ENCODE measurements at regions not wholly inside any gene's neighbourhood (a gene's known extent, or its start where the extent isn't known, plus 50 kb on each side); places are given as distances from the start of the nearest gene placed in this dataset.
"Not testable (repeated sequence)": the region's sequence is repeated elsewhere in the genome, so short reads cannot be mapped to it uniquely, and the experiment has no call there.

DNA sequence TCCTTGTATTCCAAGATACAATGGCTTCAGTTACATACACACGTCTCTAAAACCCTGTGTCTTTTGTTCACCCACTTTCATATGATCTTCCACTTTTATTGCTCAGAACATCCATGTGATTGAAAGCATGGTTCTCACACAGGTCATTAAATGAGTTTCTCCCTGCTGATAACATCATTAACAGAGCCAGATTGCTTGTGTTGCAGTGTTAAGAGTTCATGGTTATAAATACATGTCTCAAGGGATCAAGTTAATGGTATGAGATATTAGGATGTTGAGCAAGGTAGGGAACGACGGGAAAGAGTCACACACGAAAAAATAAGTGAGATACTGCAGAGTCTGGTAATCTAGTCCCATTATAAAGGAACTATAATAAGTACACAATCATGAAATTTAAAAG lies 861.5 kb downstream of the SORCS1 start:
- Histone ChIP-seq H3K4me3 (ENCODE audit: low read length) (no peak overlapping the region), H3K4me1 (ENCODE audit: insufficient read depth, low read length) (peaks cover 6% of the 10 kb centered on the region), H3K9me3 (ENCODE audit: low read length) (no peaks in the 10 kb centered on the region), H3K27me3 (ENCODE audit: insufficient read depth, low read length) (no peaks in the 10 kb centered on the region), H2AFZ (ENCODE audit: low read depth, low read length) (no peak overlapping the region), H3K36me3 (ENCODE audit: insufficient read depth, low read length) (no peaks in the 10 kb centered on the region)

DNA sequence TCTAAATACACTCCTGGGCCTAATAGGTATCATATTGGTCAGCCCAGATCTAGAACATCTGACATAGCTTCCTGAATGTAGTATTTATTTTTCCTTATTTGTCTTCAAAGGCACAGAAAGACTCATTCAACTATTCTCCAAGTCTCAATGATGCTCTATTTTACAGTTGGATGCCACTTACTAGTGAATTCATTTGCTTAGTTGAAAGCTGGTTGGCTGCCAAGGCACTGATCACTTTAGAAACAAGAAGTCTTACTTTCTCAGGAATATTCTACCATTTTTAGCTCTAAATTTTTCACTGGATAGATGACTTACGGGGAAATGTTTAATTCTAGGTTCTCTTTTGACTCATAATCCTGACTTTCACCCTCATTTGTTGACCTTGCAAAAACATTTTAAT lies 863.4 kb downstream of the SORCS1 start:
- Histone ChIP-seq H3K27me3 (ENCODE audit: insufficient read depth, low read length) (no peaks in the 10 kb centered on the region), H2AFZ (ENCODE audit: low read depth, low read length) (no peak overlapping the region), H3K4me1 (ENCODE audit: insufficient read depth, low read length) (no peaks in the 10 kb centered on the region), H3K9me3 (ENCODE audit: low read length) (no peaks in the 10 kb centered on the region), H3K36me3 (ENCODE audit: insufficient read depth, low read length) (no peaks in the 10 kb centered on the region), H3K4me3 (ENCODE audit: low read length) (no peak overlapping the region)

DNA sequence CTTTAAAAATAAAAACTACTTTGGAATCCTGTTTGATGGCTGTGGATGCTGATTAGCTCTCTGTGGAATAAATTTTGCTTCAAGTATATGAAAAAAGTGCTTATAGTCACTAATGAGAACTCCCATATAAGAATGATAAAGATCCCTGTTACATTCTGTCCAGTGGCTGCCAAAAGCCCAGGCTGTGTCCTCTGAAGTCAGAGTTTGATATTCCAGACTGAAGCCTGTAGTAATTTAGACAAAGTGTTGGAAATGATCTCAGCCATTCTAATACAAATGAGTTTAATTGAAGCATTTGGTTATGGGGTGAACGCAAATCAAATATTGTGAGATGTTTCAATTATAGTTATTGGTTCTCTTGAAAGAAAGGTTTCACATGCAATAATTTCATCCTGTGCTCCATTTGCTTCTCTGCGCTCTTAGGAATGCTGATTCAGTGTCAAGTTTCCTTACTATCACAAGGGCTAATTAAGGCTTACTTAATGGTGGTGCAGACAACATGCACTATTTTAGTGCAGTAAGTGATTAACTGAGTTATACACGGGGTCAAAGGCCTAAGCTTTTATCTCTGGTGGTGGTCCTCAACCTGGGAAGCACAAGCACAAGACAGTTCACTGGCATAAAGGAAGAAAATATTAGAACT lies 867.6 kb downstream of the SORCS1 start:
- no peaks in the 10 kb centered on the region for H3K27me3 ChIP-seq (ENCODE audit: insufficient read depth, low read length)
- H3K4me3 ChIP-seq (ENCODE audit: low read length) = no peak overlapping the region
- no peak overlapping the region for H2AFZ ChIP-seq (ENCODE audit: low read depth, low read length)
- no peaks in the 10 kb centered on the region for H3K4me1 ChIP-seq (ENCODE audit: insufficient read depth, low read length)
- no peaks in the 10 kb centered on the region for H3K9me3 ChIP-seq (ENCODE audit: low read length)
- no peaks in the 10 kb centered on the region for H3K36me3 ChIP-seq (ENCODE audit: insufficient read depth, low read length)

DNA sequence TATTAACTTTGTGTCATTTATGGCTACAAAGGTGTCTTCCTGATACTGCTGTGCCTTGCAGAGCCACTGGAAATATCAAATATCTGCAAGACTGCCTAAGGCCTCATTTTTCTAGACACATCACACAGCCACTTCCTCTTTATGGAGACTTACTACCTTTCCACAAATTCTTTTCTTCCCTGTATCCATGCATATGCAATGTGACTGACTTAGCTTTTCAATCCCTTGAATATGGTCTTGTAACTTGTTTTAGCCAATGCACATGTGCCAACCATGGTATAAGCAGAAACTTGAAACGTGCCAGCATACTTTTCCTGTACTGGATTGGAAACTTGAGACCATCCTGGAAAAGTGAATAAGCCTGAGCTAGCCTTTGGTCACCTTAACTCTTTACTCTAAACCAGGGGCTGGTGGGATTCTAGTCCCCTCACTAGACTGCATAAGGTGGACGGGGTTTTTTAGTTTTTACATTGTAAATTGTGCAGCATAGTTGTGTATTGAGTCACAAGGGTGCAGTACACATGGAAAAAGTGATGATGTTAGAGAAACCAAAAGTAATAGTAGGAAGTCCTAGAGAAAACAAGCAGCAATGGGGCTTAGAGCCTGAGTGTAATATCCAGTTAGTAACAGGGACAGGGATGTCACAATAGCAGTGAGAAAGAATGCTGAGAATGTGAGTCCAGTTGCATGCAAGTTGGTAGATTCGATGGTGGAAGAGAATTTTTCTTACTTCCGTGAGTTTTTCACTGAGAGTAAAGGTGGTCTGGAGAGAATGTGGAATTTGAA lies 879.5 kb downstream of the SORCS1 start:
- Histone ChIP-seq H3K9me3 (ENCODE audit: low read length) (no peaks in the 10 kb centered on the region), H3K27me3 (ENCODE audit: insufficient read depth, low read length) (no peaks in the 10 kb centered on the region), H3K4me3 (ENCODE audit: low read length) (no peak overlapping the region), H3K4me1 (ENCODE audit: insufficient read depth, low read length) (peaks cover 12% of the 10 kb centered on the region), H2AFZ (ENCODE audit: low read depth, low read length) (no peak overlapping the region), H3K36me3 (ENCODE audit: insufficient read depth, low read length) (no peaks in the 10 kb centered on the region)

DNA sequence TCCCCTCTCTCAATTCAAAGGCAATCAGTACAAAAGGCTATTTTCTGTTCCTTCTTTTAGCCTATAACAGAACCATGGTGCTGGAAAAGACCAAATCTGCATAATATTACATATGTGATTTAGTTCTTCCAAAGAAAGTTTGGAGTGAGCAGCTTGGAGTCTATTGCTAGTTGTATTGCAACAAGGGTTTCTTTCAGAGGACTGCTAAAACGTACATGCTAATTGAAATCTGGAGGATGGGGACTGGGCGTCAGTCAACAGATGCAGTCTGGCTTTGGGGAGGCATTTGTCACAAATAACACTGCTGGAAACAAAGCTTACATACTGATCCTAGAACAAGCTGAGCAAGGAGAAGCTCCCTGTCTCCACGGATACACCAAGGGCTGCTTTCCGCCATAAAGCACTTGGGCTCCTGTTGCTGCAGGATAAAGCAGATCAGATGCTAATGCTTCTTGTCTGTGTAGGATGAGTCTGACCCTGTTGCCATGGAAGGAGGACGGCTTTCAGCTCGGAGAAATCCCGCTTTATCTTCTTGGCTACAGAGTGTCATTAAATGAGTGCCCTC lies 883.5 kb downstream of the SORCS1 start:
- Histone ChIP-seq H2AFZ (ENCODE audit: low read depth, low read length) (no peak overlapping the region), H3K4me1 (ENCODE audit: insufficient read depth, low read length) (peaks cover 12% of the 10 kb centered on the region), H3K4me3 (ENCODE audit: low read length) (no peak overlapping the region), H3K36me3 (ENCODE audit: insufficient read depth, low read length) (no peaks in the 10 kb centered on the region), H3K9me3 (ENCODE audit: low read length) (no peaks in the 10 kb centered on the region), H3K27me3 (ENCODE audit: insufficient read depth, low read length) (no peaks in the 10 kb centered on the region)

DNA sequence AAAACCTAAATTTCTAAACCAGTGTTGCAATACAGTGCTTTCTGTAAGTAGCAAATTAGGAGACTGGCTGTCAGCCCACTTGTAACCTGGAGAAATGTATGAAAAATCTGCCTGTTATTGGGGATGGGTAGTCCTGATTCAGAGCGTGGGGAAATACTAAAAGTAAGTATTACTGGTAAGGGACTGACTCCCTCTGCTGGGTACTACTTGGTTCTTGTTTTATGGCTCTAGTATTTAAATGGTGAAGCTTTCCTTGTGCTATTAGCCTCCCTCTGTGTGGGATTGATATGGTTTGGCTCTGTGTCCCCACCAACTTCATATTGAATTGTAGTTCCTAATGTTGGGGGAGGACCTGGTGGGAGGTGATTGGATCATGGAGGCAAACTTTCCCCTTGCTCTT lies 886.1 kb downstream of the SORCS1 start:
- H3K4me3 ChIP-seq (ENCODE audit: low read length) = no peak overlapping the region
- H2AFZ ChIP-seq (ENCODE audit: low read depth, low read length) = no peak overlapping the region
- H3K4me1 ChIP-seq (ENCODE audit: insufficient read depth, low read length) = peaks cover 6% of the 10 kb centered on the region
- no peaks in the 10 kb centered on the region for H3K36me3 ChIP-seq (ENCODE audit: insufficient read depth, low read length)
- no peaks in the 10 kb centered on the region for H3K9me3 ChIP-seq (ENCODE audit: low read length)
- no peaks in the 10 kb centered on the region for H3K27me3 ChIP-seq (ENCODE audit: insufficient read depth, low read length)

DNA sequence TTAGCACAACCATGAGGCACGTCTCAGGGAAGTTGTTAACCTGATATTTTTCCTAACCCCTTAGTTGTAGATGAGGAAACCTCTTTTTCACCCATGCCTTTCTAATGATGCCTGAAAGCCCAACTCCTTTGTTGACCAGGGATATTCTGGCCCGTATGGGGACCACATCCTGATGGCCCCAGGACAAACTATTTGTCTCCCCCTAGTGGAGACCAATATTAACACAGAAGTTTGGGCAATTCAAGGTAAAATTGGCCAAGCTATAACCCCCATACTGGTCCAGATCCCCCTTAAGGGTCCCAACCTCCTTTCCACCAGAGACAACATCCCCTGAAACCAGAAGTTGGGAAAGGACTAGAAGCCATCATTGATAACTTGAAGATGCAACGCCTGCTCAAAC lies 893.3 kb downstream of the SORCS1 start:
- Histone ChIP-seq H2AFZ (ENCODE audit: low read depth, low read length) (no peak overlapping the region), H3K4me1 (ENCODE audit: insufficient read depth, low read length) (no peaks in the 10 kb centered on the region), H3K36me3 (ENCODE audit: insufficient read depth, low read length) (no peaks in the 10 kb centered on the region), H3K4me3 (ENCODE audit: low read length) (no peak overlapping the region), H3K27me3 (ENCODE audit: insufficient read depth, low read length) (no peaks in the 10 kb centered on the region), H3K9me3 (ENCODE audit: low read length) (no peaks in the 10 kb centered on the region)

DNA sequence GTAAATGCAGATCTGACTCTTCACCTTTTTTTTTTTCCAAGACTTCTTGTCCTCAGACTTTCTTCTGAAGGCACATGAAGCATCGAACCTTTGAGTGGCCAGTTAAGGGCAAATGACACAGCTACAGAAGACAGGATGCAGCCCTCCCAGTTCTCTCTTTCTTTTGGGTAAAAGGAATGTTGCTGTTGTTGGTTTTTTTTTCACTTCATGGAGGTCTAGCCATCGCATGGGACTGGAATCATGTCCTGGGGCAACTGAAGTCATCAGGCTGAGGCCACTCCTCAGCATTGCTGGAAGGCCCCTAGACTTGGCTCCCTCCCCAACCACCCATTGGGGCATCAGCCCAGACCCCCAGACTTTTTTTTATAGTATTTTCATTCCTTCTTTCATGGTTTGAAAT lies 896.5 kb downstream of the SORCS1 start:
- no peaks in the 10 kb centered on the region for H3K27me3 ChIP-seq (ENCODE audit: insufficient read depth, low read length)
- H3K9me3 ChIP-seq (ENCODE audit: low read length) = no peaks in the 10 kb centered on the region
- H3K4me1 ChIP-seq (ENCODE audit: insufficient read depth, low read length) = no peaks in the 10 kb centered on the region
- no peak overlapping the region for H2AFZ ChIP-seq (ENCODE audit: low read depth, low read length)
- H3K4me3 ChIP-seq (ENCODE audit: low read length) = no peak overlapping the region
- H3K36me3 ChIP-seq (ENCODE audit: insufficient read depth, low read length) = no peaks in the 10 kb centered on the region

DNA sequence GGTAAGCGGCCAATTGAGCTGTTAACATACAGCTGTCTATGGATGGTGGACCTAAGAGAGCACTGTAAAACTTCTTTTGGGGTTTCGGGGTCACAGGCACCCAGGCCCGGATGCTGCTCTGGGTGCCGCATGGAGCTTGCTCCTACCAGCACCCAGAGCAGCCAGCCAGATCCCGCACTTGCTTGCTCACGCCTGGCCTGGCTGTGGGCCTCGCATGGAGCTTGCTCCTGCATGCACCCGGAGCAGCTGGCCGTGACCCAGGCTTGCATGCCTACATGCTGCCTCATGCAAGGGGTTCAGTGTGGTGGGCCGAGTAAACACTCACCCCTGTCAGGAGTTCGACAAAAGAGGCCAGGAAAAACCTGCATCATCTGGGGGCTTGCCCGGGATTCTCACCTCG lies 896.9 kb downstream of the SORCS1 start:
- H2AFZ ChIP-seq (ENCODE audit: low read depth, low read length) = no peak overlapping the region
- no peaks in the 10 kb centered on the region for H3K27me3 ChIP-seq (ENCODE audit: insufficient read depth, low read length)
- H3K4me3 ChIP-seq (ENCODE audit: low read length) = no peak overlapping the region
- no peaks in the 10 kb centered on the region for H3K36me3 ChIP-seq (ENCODE audit: insufficient read depth, low read length)
- H3K9me3 ChIP-seq (ENCODE audit: low read length) = no peaks in the 10 kb centered on the region
- H3K4me1 ChIP-seq (ENCODE audit: insufficient read depth, low read length) = no peaks in the 10 kb centered on the region

DNA sequence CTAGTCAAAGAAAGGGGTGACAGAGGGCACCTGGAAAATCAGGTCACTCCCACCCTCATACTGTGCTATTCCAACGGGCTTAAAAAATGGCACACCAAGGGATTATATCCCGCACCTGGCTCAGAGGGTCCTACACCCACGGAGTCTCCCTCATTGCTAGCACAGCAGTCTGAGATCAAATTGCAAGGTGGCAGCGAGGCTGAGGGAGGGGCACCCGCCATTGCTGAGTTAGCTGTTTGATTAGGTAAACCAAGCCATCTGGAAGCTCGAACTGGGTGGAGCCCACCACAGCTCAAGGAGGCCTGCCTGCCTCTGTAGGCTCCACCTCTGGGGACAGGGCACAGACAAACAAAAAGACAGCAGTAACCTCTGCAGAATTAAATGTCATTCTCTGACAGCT lies 907.1 kb downstream of the SORCS1 start:
- not testable (repeated sequence) for H3K36me3 ChIP-seq (ENCODE audit: insufficient read depth, low read length); H3K4me3 ChIP-seq (ENCODE audit: low read length); H3K4me1 ChIP-seq (ENCODE audit: insufficient read depth, low read length); H2AFZ ChIP-seq (ENCODE audit: low read depth, low read length); H3K27me3 ChIP-seq (ENCODE audit: insufficient read depth, low read length); H3K9me3 ChIP-seq (ENCODE audit: low read length)

DNA sequence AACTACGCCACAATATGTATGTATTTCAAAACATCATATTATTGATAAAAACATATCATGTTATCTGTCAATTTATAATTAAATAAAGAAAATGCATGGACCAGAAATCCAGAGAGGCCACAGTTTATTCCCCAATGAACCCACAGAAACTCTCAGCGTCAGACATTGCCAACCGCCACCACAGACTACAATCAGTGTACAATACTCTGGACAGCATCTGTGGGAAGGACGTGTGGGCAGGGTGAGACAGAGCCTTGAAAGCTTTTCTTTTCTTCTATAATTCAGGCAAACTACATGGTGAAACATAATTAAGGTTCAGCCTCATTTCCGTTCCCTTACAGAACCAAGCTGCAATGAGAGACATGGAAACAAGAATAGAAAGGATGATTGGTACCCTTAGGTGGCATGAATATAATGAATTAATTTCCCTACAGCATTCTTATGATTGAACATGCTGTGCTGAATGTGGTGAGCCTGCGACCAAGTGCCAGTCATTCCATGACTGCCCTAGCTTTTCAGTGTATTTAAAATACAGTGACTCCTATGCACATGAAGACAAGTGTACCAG lies 909.3 kb downstream of the SORCS1 start:
- H2AFZ ChIP-seq (ENCODE audit: low read depth, low read length) = no peak overlapping the region
- no peak overlapping the region for H3K4me3 ChIP-seq (ENCODE audit: low read length)
- H3K9me3 ChIP-seq (ENCODE audit: low read length) = no peaks in the 10 kb centered on the region
- H3K36me3 ChIP-seq (ENCODE audit: insufficient read depth, low read length) = no peaks in the 10 kb centered on the region
- H3K27me3 ChIP-seq (ENCODE audit: insufficient read depth, low read length) = no peaks in the 10 kb centered on the region
- H3K4me1 ChIP-seq (ENCODE audit: insufficient read depth, low read length) = peaks cover 4% of the 10 kb centered on the region

DNA sequence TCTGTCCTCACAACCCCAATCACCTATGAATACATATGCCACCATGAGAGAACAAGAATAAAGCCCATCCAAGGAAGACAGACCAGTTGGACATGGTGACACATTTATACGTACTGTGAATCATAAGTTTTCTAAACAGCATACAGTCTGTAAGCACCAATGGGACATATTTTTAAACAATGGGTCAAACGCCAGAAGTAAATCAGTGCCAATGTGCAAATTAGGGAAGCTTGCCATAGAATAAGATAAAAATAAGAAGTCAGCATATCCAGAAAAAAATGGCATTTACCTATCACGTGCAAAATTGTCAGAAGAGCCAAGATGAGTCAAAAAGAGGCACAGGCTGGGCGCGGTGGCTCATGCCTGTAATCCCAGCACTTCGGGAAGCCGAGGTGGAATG lies 910.4 kb downstream of the SORCS1 start:
- H3K36me3 ChIP-seq (ENCODE audit: insufficient read depth, low read length) = no peaks in the 10 kb centered on the region
- no peaks in the 10 kb centered on the region for H3K9me3 ChIP-seq (ENCODE audit: low read length)
- H3K4me1 ChIP-seq (ENCODE audit: insufficient read depth, low read length) = peaks cover 4% of the 10 kb centered on the region
- H2AFZ ChIP-seq (ENCODE audit: low read depth, low read length) = no peak overlapping the region
- H3K27me3 ChIP-seq (ENCODE audit: insufficient read depth, low read length) = no peaks in the 10 kb centered on the region
- no peak overlapping the region for H3K4me3 ChIP-seq (ENCODE audit: low read length)

DNA sequence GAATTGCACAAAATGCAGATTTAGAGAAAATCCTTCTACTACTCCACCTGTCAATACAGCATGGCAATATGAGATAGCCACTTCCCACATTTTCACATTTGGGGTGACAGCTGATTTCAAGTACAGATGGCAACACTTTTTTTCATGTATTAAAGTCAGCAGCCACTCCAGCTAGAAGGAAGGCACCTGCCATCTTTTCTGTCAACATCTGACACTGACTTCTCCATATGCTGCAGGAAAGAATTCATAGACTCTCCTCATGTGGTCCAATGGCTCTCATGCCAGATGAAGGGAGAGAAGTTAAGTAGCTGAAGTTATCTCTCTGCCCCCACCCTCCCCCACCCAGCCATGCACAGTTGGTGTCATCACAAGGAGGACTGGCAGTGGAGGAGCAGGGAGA lies 912.0 kb downstream of the SORCS1 start:
- Histone ChIP-seq H3K27me3 (ENCODE audit: insufficient read depth, low read length) (no peaks in the 10 kb centered on the region), H3K4me3 (ENCODE audit: low read length) (no peak overlapping the region), H3K9me3 (ENCODE audit: low read length) (no peaks in the 10 kb centered on the region), H2AFZ (ENCODE audit: low read depth, low read length) (no peak overlapping the region), H3K4me1 (ENCODE audit: insufficient read depth, low read length) (peaks cover 4% of the 10 kb centered on the region), H3K36me3 (ENCODE audit: insufficient read depth, low read length) (no peaks in the 10 kb centered on the region)

All from neuron (in vitro differentiated cells).